NCI-H2227 treated with DMSO at 0.1 percent for 48 hours (cell line): ENCODE measurements at regions not wholly inside any gene's neighbourhood (a gene's known extent, or its start where the extent isn't known, plus 50 kb on each side); places are given as distances from the start of the nearest gene placed in this dataset.
"Not testable (repeated sequence)": the region's sequence is repeated elsewhere in the genome, so short reads cannot be mapped to it uniquely, and the experiment has no call there.

ENCODE experiments used
- DNase-seq: peaks from one replicate; lab custom pipeline; 2025; lab: John Stamatoyannopoulos, UW

DNA sequence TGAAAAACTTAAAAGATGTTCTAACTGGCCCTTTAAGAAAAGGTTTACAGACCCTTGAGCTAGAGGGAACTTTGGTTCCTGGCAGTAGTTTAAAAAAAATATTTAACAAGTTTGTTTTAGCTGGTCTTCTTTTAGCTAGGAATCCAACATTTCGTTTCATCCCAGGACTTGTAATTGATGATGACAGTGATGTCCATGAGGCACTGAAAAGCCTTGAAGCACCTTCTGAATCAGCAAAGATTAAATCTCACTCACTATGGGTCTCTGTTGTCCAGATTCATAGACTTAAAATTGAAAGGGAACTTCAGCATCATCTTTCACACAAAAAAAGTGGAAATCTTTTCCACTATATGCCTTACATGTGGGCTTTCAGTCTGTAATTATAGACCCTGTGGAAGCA lies 102.9 kb upstream of the ETAA1 start:
- no peak for DNase-seq

DNA sequence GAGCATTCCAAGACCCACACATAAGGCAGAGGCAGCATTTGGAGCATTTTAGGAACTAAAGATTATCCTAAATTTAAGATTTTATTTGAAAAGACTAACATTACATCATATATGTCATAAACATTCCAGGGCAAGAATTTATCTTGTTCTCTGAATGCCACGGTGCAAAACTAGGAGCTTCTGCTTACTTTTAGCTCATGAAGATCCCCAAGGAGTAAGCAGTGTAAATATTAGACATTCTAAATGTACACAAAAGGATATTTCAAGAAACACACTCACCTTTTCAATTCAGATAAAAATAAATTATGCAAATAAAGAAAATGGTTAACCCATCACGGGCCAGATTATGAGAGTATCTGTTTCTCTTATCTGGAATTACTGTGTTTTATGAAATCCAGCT lies 101.7 kb upstream of the ETAA1 start:
- DNase-seq: no peak

DNA sequence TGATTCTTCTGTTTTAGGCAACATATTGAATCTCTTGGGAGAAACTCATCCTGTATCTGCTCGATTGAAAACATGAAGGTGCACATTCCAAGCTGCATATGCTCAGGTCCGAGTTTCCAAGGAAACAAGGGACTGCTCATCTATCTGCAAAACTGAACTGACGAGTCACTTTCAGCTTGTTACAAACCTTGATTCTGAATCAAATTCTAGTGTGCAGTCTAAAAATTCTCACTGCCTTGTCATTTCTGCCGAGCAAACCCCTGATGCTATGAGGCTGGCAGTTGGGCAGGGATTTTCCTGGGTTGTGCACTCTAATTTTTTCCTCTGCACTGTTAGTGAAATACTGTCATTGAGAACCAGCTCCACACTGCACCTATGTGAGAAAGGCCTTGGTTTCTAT lies 101.3 kb upstream of the ETAA1 start:
- no peak for DNase-seq

DNA sequence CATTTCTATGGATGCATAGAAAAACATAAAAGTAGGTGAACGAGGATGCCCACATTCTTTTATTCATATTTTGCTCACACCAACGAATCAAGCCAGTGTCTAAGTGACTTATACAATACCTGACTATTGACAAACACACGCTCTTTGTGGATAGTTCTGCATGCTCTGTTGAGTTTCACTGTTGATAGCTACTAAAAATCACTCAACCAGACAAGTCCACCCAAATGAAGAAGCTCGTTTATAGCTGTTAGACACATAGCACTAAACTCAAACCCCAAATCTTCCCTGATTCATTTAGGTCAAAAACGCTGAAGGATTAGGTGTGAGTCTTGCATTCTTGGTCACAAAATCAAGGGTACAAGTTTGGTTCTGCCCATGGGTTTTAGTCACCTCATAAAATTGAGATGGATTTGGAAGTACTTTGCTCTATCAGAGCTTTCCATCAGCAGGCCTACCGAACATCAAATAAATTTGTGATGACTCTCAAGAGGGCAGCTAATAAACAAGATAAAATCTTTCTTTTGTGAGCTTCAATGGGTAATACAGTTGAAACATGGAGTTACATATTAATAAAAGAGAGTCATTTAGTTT lies 92.7 kb upstream of the ETAA1 start:
- DNase-seq: no peak

DNA sequence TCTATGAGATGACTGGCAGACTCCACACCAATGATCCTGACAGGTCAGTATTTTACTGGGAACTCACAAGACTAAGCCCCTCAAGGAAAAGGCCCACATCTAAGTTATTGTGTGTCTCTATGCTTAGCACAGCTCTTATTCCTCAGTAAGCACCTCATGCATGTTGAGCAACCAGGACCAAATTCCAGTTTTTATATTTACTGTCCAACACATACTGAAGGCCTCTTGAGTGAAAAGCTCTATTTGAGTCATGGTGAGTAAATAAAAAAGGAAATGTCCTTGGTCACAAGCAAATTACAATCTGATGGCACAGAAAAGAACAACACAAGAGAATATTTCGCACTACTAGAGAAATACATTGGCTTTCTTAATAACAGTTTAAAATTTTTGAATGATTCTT lies 87.9 kb upstream of the ETAA1 start:
- DNase-seq: no peak

DNA sequence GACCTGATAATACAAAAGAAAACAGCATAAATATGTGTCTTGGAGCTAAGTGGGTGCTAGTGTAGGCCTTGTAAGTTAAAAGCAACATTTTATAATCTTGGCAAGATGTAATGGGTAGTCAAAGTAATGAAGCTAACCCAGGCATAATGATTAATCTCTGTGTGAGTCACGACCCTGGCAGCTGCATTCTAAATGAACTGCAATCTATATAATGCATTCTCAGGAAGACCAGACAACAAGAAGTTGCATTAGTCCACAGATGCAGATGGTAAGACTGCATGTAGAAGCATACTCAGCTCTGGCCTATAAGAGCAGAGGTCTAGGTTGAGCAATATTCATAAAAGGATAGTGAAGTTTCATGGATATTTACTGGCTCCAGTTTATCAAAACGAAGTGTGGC lies 85.6 kb upstream of the ETAA1 start:
- DNase-seq: peak; percentile 62

DNA sequence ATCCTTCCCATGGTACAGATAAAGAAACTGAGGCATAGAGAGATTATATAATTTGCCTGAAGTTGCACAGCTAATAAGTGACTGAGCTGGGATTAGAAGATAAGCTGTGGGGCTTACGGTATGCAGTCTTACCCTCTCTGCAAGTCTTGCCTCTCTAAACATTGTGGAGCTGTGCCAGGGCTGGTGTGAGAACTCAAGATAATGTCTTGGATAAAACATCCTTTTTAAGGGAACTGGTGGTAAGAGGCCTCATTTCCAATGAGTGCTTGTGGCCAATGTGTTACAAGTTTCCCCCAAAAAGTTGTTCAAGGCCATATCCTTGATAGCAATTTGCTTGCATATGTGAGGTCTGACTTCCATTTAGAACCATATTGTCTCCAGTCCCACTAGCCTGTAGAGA lies 84.3 kb upstream of the ETAA1 start:
- no peak for DNase-seq

DNA sequence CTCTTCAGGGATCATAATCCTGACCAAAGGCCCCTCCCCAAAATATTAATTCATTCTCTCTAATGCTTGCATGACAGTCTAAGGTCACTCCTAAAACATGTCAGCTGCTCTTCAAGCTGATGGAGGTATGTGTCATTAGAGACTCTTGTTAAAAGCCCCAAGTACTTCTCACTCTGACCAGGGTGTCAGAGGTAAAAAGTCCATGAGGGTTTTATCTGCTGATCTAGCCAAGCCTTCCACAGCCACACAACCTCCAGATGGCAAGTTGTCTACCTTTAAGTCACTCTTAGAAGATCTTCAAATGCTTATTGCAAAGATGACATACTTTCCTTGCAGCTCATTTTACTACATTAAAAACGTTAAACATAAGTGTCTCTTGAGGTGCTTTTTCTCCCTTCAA lies 83.6 kb upstream of the ETAA1 start:
- no peak for DNase-seq

DNA sequence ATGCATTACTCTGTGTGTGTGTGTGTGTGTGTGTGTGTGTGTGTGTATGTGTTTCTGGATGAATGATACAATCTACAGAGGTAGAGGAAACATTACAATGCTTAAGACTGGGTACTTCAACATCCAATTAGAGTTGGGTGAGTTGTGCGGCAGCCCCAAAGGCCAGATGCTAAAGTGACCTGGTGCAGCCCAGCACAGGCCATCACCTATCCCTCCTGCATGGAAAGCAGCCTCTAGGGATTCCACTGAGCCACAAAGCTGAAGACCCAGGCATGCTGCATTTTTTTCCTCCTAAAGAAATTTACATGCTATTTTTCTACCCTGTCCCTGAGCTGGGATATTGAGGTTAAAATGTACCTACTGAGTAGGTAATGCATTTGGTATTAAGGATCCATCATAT lies 79.1 kb upstream of the ETAA1 start:
- no peak for DNase-seq

DNA sequence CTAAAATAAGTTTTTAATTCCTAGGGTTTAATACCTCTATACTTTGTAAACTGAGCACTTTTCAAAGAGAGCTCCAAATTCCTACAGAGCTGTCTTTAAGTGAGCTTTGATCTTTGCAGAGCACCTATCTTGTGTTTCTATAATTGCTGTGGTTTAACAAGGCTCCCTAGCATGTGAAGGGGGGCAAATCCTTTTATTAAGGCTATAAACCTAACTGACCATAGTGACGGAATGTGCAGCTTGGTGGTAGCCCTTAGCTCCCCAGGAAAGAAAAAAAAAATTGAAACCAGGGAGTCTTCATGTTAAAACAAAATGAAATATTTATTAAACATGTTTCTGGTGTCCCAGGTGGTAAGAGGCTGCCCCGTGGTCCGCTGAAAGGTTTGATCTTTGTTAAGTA lies 78.6 kb upstream of the ETAA1 start:
- no peak for DNase-seq

DNA sequence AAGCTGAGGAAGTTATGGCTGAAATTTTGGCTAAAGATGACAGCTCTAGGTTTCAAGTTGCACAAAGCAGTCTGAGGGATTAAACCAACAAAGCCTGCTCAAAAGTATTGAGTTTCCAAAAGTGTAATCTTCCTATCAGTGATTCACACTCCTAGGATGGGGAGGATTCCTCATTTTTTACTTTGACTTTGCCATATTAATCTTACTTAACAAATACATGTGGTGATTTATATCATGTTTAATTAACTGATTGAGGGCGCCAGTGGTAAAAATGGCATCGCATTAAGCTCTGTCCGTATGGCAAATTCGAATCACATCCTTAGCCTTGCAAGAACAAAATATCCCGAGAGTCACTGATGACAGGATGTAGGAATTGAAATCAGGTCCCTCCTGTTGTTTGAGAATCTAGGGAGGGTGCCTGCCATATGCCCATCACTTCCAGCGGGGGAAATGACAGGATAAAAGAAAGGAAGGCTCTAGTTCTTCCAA lies 78.1 kb upstream of the ETAA1 start:
- no peak for DNase-seq

DNA sequence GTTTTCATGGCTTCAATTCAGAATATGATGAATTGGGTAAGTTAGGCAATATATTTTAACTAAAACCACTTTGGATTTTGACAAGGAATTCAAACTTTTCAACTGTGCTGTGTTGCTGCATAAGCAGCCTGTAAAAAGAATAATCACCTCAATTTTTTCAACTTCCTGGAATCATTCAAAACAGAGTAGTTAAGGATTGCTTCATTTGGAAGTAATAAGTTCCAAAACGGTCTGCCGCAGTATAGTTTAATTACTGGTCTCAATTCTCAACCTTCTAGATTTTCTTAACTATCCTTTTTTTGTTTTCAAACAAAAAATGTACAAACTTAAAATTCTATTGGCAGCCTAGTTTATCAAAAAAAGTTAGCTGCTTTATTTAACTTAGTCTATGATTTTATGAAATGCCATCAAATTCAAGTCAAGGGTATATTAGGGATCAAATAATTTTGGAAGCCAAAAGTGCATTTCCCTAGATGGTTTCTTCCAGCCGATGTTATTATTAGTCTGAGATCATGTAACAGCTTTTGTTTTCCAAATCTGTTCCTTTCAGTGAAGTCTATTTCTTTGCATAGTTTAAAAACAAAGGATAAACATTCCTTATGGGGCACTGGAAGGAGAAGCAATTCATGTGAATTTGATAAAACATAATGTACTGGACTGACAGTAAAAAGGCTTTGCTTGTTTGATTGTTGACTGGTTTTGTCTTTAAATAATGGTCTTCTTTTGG lies 76.1 kb upstream of the ETAA1 start:
- DNase-seq: no peak

DNA sequence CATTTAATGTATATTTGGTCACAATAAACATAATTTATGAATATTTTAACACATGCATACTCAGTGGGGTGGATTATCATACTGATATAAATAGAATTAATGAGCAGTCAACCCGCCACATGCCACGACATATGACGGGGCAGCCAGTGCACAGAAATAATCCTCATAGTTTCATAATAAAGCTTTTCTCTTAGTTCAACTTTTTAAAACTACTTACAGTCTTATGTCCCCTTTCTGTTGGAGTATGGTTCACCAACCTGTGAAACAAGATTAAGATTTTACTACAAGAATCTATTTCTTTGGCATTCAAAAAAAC lies 75.6 kb upstream of the ETAA1 start:
- no peak for DNase-seq

DNA sequence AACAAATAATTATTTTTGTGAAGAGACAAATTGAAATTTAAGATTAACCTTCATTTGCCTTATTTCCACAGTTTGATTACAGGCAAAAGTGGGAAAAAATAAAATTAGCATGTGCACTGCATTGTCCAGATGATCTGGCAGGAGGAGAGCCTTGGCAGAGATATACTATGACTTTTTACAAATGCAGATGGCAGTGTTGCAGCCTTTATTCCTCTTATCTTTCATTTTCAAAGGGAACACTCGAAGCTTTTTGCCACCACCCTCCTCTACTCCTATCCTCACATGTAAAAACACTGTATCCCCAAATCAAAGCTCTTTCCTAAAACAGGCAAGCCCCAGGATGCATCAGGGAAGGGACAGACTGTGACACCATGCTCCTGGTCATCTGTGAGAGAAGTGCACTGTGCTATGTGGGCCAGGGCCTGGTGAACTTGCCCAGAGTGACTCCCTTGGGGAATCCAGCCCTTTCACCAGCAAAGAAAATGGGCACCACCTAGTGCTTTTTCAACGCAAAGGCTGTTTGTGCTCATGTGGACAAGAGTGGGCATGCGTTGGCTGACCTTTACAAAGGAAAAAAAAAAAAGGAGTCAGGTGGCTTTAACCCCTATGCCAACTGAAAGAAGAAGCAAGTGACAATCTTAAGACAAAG lies 74.7 kb upstream of the ETAA1 start:
- peak; percentile 52 for DNase-seq

DNA sequence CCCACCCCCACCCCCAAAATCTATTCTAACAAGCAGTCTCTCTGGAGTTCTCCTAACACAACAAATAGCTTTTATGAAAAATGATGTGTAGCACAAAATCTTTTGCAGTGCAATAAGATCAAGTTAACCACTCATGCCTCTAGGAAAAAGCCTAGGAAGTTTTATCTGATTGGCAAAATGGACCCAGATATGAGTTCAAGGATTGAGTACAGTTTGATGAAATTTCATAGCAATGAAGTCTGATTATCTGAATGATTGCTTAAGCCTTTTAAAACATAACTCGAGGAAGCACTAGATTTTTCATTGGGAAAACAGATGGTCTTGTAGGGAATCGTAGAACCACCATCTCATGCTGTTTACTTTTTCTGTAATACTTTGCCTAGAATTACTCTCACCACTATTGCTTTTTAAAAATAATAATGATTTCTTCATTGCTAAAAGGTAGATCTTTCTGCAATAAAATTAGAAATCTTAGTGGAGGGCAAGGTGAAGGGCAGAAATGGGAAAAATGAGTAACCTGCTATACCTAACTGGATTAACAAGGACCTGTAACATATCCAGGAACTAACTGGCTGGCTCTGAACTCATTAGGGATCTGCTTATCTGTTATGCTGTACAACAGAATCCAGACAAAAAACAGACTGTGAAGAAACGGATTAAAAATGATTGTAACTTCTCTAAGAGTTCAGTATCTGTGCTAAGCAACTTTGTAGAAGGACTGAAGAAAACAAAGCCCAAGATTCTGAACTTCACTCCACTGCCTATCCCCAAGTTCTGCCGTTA lies 73.7 kb upstream of the ETAA1 start:
- DNase-seq: no peak

DNA sequence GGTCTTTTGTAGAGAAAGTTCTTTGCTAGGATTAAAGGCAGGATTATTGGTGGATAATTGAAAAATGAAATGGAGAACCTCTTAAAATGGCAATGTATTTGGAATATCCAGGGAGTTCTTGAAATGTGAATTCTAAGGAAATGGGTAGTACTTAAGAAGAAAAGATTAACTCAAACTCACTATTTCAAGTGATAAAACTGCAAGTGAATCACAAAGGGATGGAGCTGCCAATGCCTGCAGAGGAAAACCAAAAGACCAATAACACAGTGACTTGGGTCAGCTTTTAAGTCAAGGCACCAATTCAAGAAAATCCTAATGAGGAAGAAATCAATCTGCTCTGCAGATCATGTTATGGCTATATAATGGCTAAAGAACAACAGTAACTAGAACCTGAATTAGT lies 67.6 kb upstream of the ETAA1 start:
- no peak for DNase-seq

DNA sequence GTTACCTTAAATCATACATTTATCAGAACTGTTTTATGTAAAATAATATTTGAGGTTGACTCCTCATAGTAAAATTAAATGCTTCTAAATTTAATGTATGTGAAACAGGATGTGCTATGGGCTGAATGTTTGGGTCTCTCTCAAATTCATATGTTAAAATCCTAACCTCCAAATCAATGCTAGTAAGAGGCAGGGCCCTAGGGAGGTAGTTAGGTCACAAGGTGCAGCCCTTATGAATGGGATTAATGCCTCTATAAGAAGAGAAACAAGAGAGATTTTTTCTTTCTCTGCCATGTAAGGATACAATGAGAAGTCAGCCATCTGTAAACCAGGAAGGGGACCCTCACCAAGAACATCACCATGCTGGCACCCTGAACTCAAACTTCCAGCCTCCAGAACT lies 67.2 kb upstream of the ETAA1 start:
- DNase-seq: no peak

DNA sequence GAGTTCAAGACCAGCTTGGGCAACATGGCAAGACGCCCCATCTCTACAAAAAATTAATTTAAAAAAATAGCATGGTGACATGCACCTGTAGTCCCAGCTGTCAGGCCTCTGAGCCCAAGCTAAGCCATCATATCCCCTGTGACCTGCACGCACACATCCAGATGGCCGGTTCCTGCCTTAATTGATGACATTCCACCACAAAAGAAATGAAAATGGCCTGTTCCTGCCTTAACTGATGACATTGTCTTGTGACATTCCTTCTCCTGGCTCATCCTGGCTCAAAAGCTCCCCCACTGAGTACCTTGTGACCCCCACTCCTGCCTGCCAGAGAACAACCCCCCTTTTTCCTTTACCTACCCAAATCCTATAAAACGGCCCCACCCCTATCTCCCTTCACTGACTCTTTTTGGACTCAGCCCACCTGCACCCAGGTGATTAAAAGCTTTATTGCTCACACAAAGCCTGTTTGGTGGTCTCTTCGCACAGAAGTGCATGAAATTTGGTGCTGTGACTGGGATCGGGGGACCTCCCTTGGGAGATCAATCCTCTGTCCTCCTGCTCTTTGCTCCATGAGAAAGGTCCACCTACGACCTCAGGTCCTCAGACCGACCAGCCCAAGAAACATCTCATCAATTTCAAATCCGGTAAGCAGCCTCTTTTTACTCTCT lies 65.6 kb upstream of the ETAA1 start:
- DNase-seq: not testable (repeated sequence)

DNA sequence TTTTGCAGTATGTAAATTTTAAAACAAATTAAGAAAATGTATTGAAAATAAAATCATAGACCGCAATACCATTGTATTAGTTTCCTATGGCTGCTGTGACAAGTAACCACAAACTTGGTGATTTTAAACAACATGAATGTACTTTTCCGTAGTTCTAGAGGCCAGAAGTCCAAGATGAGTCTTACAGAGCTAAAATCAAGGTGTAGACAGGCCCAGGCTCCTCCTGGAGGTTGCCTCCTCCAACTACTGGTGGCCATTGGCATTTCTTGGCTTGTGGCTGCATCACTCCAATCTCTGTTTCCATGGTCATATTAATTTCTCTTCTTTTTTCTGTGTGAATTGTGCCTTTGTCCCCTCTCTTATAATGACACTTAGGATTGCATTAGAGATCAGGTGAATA lies 59.2 kb upstream of the ETAA1 start:
- no peak for DNase-seq

DNA sequence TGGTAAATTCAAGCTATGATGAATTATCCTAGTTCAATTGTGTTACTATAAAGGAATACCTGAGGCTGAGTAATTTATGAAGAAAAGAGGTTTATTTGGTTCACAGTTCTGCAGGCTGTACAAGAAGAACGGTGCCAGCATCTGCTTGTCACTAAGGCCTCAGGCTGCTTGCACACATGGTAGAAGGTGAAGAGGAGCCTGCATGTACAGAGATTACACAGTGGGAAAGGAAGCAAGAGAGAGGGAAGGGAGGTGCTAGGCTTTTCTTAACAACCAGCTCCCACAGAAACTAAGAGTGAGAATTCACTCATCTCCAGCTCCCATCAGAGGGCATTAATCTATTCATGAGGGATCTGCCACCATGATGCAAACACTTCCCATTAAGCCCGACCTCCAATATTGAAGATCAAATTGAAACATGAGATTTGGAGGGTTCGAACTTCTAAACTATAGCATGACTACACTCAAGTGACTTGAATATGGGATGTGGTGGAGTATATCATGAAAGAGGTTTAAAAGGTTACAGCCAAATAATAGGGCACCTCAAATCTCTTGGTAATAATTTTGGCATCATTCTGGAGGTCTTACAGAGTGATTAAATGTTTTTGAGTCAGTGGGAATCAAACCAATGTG lies 58.4 kb upstream of the ETAA1 start:
- DNase-seq: no peak

DNA sequence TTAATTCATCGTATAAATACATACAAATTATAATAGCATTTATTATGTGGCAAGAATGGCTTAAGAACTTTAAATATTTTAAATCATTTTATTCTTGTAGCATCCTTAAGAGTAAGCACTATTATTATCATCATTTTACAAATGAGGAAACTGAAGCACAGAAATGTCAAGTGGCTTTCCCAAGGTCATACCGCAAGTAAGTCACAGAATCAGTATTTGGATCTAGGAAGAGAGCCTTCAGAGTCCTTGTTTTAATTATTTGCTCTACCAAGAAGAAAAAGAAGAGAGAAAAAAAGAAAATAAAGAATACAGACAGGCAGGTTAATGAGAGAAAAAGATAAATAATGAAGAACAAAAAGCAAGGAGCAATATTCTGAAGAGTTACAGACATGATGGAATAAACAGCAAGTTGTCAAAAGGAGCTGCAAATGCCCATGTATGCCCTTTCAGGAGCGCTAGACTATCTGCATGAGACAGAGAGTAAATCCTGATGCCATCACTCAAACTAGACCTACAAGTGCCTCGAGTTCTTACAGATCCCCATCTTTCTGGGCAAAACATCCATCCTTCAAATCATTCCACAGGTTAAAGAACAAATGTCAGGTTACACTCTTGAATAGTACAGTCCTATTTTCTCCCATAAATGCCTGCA lies 57.8 kb upstream of the ETAA1 start:
- DNase-seq: no peak
